Epidermal melanocyte (primary cell): ENCODE measurements at regions not wholly inside any gene's neighbourhood (a gene's known extent, or its start where the extent isn't known, plus 50 kb on each side); places are given as distances from the start of the nearest gene placed in this dataset.
"Not testable (repeated sequence)": the region's sequence is repeated elsewhere in the genome, so short reads cannot be mapped to it uniquely, and the experiment has no call there.

Experiments
- DNase-seq: peaks from one replicate; pipeline ENCODE4 v3.0.0; 2011; ENCODE audit warnings: low spot score; ENCODE audit not compliant: insufficient read length

GRCh38 chr7:138369797-138370196 lies 90.3 kb upstream of the TRIM24 start:
- DNase-seq: no peak

DNA sequence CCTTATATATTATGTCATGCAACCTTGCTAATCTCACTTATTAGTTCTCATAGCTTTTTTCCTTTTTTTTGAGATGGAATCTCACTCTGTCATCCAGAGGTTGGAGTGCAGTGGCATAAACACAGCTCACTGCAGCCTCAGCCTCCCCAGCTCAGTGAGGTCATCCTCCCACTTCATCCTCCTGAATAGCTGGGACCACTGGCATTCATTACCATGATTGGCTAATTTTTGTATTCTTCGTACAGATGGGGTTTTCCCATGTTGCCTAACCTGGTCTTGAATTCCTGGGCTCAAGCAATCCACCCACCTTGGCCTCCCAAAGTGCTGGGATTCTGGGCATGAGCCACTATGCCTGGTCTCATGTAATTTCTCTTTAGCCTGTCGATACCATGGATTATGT lies 89.1 kb upstream of the TRIM24 start:
- no peak for DNase-seq

DNA sequence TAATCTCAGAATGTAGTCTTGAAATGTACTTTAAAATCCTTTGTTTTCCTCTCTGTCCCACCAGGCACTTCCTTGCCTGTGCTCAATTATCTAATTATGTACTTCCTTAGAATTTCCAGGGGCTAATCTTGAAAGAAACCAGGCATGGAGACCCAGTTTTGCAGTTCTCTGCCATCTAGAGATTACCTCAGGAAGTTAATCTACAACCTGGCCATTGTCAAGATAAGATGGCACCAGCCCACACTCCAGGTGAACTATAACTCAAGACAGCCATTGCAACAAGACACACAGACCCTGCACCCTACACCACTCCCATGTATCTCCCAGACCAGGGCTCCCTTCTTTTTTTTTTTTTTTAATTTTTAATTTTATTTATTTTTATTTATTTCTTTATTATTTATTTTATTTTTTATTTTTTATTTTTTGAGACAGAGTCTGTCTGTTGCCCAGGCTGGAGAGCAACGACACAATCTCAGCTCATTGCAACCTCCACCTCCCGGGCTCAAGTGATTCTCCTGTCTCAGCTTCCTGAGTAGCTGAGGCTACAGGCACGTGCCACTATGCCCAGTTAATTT lies 85.9 kb upstream of the TRIM24 start:
- no peak for DNase-seq

DNA sequence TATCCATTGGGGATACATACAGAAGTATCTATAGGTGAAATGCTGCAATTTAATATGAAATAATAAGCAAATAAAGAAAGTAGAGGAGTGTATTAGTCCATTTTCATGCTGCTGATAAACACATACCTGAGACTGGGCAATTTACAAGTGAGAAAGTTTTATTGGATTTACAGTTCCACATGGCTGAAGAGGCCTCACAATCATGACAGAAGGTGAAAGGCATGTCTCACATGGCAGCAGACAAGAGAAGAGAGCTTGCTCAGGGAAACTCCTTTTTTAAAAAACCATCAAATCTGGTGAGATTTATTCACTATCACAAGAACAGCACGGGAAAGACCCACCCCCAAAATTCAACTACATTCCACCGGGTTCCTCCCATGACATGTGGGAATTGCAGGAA lies 82.8 kb upstream of the TRIM24 start:
- DNase-seq: no peak

- no peak for DNase-seq
Observed at GRCh38 chr7:138378741-138379559, 81.1 kb upstream of the TRIM24 start.

DNA sequence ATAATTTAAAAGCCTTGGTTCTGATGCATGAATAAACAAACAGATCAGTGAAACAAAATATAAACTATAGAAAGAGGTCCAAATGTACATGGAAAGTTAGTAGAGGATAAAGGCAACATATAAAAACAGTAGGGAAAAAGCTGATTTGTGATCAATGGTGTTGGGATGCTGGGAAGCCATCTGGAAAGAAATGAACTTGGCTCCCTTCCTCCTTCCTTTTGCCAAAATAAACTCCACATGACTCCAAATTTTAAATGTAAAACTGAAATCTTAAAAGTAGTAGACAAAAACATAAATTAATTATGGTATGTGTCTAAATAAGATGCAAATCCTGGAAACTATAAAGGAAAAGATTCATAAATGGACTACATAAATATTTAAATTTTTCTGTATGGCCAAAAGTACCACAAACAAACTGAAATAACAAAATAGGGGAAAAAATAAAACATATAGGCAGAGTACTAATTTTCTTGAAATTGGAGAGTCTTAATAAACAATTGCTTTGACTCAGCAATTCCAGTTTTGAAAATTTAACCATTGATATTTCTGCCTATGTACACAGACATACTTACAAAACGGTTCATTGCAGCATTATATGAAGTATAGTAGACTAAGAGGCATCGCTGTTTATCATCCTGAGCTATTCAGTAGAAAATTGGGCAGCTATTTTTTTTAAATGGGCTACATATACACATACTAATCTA lies 77.0 kb upstream of the TRIM24 start:
- DNase-seq: no peak

DNA sequence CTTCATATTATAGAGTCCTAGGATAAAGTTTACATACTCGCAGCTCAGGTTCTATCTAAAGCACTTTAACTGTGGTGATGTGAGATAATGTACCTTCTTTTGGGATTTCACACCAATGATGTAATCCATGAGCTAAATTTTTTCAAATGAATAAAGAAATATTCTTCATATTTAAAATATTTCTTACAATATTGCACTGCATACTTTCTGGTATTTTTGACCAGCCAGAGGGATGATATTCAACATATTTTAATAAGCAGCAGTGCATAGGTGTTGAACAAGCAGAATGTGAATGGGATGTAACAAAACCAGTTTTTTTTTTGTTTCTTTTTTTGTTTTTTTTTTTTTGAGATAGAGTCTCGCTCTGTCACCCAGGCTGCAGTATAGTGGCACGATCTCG lies 73.2 kb upstream of the TRIM24 start:
- DNase-seq: no peak

DNA sequence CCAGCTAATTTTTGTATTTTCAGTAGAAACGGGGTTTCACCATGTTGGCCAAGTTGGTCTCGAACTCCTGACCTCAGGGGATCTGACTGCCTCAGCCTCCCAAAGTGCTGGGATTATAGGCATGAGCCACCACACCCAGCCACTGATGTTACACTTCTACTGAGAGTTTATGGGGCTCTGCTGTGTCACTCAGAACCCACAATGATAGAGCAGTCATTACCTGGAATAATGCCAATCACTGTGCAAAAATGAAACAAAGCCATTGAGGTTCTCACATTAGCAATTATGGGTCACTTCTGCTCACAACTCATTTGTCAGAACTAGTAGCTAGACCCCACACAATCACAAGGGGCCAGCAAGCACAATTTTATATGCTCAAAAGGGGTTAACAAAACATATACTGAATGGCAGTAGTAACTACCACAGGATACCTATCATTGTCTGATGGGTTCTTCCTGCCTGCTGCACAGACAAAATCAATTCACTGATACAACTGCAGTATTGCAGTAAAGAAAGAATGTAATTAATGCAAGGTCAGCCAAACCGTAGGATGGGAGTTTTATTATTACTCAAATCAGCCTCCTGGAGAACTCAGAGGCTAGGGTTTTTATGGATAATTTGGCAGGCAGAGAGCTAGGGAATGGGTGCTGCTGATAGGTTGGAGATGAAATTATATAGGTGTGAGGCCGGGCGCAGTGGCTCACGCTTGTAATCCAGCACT lies 72.1 kb upstream of the TRIM24 start:
- DNase-seq: no peak

DNA sequence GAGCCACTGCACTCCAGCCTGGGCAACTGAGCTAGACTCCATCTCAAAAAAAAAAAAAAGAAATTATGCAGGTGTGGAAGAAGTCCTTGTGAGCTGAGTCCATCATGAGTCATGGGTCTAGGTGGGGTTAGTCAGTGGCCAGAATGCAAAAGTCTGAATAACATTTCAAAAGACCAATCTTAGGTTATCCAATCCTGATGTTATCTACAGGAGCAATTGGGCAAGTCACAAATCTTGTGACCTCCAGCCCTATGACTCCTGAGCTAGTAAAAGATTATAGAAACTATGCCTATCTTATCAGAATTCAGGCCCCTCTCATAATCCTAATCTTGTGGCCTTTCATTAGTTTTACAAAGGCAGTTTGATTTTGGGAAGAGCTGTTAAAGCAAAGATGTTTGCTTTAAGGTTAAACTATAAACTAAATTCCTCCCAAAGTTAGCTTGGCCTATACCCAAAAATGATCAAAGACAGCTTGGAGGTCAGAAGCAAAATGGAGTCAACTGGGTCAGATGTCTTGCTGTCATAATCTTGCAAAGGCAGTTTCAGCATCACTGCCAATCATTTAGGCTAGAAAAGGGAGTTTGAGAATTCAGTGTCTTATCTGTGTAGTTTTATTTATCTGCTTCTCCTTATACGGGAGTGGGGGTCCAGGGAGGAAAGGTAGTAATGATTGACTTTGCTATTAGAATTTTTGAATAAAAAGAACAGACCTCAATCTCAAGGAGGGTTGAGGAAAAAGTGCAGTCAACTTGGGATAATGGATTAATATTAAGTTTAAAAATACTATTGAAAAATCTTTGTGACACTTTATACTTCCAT lies 71.2 kb upstream of the TRIM24 start:
- DNase-seq: no peak

GRCh38 chr7:138395763-138396162 lies 64.3 kb upstream of the TRIM24 start:
- DNase-seq: no peak

- DNase-seq: no peak
Observed at GRCh38 chr7:138396251-138397070, 63.6 kb upstream of the TRIM24 start.

DNA sequence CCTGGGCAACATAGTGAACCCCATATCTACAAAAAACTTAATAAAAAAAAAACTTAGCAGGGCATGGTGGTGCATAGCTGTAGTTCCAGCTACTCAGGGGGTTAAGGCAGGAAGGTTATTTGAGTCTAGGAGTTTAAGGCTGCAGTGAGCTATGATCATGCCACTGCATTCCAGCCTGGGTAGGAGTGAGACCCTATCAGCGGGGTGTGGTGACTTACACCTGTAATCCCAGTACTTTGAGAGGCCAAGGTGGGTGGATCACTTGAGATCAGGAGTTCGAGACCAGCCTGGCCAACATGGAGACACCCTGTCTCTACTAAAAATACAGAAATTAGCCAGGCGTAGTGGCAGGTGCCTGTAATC lies 63.0 kb upstream of the TRIM24 start:
- not testable (repeated sequence) for DNase-seq

DNA sequence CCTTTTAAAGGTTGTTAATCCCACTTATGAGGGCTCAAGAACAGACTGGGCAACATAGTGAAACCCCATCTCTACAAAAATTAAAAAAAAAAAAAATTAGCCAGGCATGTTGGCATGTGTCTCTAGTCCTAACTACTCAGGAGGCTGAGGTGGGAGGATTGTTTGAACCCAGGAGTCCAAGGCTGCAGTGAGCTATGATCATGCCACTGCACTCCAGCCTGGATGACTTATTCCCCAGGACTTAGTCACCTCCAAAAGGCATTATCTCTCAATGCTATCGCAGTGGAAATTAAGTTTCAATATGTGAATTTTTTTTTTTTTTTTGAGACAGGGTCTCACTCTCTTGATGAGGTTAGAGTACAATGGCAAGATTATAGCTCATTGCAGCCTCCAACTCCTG lies 61.2 kb upstream of the TRIM24 start:
- no peak for DNase-seq

DNA sequence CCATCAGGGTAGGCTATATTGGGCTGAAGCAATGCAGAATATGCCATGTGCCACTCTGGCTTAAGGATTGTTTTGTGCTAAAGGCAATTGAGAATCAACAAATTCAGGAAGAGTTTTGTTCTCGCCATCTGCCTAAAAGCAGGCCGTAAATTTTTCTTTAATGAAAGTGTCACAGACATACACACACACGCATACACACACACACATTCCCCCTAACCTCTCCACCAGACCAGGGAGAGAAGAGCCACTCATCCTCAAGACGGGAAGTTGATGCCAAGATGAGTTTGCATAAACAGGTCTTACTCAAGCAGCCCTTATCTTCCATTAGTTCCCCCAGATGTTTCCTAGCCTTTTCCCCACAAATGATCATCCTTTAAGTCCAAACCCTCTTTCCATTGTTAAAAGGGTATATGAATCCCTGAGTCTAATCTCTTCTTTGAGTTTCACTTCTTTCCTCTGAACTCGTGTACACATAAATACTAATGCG lies 59.6 kb upstream of the TRIM24 start:
- DNase-seq: no peak

DNA sequence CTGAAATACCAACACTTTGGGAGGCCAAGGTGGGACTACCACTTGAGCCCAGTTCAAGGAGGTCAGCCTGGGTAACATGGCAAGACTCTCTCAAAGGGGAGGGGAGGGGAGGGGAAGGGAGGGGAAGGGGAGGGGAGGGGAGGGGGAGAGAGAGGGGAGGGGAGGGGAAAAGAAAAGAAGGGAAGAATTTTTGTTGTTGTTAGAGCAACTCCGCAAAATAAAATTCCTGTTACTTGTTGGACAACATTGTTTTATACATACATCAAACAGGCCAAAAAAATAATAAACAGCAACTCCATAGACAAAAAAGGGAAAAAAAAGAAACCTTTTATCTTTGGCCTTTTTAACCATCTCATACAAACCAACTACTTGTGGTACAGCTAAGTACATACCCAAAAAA lies 57.3 kb upstream of the TRIM24 start:
- DNase-seq: no peak

DNA sequence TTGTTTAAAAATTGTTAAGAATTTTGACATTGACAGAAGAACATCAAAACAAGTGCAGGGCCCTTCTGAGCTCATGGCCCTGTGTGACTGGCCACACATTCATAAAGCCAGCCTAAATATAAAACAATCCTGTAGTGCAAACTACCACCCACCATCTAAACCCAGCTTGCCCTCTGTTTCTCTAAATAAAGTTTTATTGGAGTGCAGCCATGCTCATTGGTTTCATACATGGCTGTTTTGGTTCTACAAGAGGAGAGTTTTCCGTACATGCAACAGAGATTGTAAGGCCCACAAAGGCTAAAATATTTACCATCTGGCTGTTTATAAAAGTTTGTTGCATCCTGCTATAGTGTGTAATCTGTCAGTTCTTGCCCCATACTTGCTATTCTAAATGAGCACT lies 54.6 kb upstream of the TRIM24 start:
- no peak for DNase-seq

DNA sequence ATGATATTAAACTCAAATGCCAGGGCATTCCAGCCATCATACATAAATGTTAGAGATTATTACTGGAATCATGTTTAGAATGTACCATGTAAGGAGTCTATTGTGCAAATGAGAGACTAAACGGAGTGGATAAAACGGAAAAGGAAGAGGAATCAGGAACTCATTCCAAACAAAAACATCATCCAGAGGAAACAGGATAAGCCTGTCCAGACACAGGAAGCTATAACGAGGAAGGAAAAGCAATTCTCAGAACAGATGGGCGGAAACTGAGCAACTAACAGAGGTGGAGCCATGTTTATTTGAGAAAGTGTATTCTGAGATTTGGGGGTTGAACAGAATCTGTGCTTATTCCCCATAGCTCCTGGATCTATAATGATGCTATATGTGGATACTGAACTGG lies 52.3 kb upstream of the TRIM24 start:
- DNase-seq: no peak
